H1 (cell line): ENCODE measurements at regions not wholly inside any gene's neighbourhood (a gene's known extent, or its start where the extent isn't known, plus 50 kb on each side); places are given as distances from the start of the nearest gene placed in this dataset.

Experiments used
- CTCF ChIA-PET: fragments of 300-600 bp; sonication (Branson Sonifier 250); formaldehyde crosslinking; loops from one replicate; lab custom pipeline; 2021; ENCODE audit not compliant: partially characterized antibody; lab: Charles Lee
- POLR2A ChIA-PET: fragments of 300-600 bp; sonication (Branson Sonifier 250); formaldehyde crosslinking; loops from one replicate; lab custom pipeline; 2021; ENCODE audit warnings: inconsistent platforms; ENCODE audit not compliant: partially characterized antibody; lab: Charles Lee
- DNase-seq, 2 experiments: peaks; one replicate each; pipeline versions ENCODE4 v3.0.0 to v3.0.0-alpha.2; 2010 to 2022; ENCODE audit warnings: low spot score in 2 of 2, low read depth in 1 of 2, mixed read lengths in 1 of 2
- FAIRE-seq: peaks from 2 replicates; lab custom pipeline; 2011; peaks lifted over from hg19 to GRCh38; lab: Jason Lieb, UNC
- H2AFZ ChIP-seq: 2 replicates; pipeline ENCODE4 v1.8.1; 2012; ENCODE audit warnings: low read length, inconsistent platforms
- H2AK5ac ChIP-seq: 2 replicates; pipeline ENCODE4 v1.6.1; 2013; ENCODE audit warnings: low read depth, low read length
- H2BK120ac ChIP-seq: replicated peaks from 2 replicates; pipeline ENCODE3; 2013; ENCODE audit warnings: low read depth, low read length, inconsistent platforms
- H2BK12ac ChIP-seq: 2 replicates; pipeline ENCODE4 v1.6.1; 2013; ENCODE audit warnings: low read depth, low read length
- H2BK15ac ChIP-seq: 2 replicates; pipeline ENCODE4 v1.6.1; 2013; ENCODE audit warnings: low read length
- H2BK20ac ChIP-seq: 2 replicates; pipeline ENCODE4 v1.6.1; 2013; ENCODE audit warnings: low read length
- H2BK5ac ChIP-seq: 2 replicates; pipeline ENCODE4 v1.6.1; 2013; ENCODE audit warnings: low read depth, low read length
- H3K14ac ChIP-seq: 2 replicates; pipeline ENCODE4 v1.6.1; 2013; ENCODE audit warnings: inconsistent platforms; ENCODE audit not compliant: insufficient read length
- H3K18ac ChIP-seq: 2 replicates; pipeline ENCODE4 v1.6.1; 2013; ENCODE audit warnings: low read length; ENCODE audit errors: extremely low read depth
- H3K23ac ChIP-seq: 2 replicates; pipeline ENCODE4 v1.6.1; 2013; ENCODE audit warnings: inconsistent platforms; ENCODE audit not compliant: insufficient read length
- H3K23me2 ChIP-seq: 2 replicates; pipeline ENCODE4 v1.6.1; 2013; ENCODE audit warnings: low read depth, low read length
- H3K27ac ChIP-seq: 2 replicates; pipeline ENCODE4 v1.6.1; 2011; ENCODE audit warnings: low read depth, low read length, inconsistent platforms
- H3K27me3 ChIP-seq, 4 experiments: replicated peaks in 1 of 4; 1 replicate in 1 of 4; 2 replicates in 3 of 4; pipeline versions ENCODE4 v1.6.1 to v1.8.1; 2011 to 2013; ENCODE audit warnings: low read length in 3 of 4, mild to moderate bottlenecking in 3 of 4, inconsistent platforms in 2 of 4, mixed read lengths in 2 of 4, moderate library complexity in 1 of 4; ENCODE audit not compliant: control insufficient read depth in 3 of 4, insufficient read depth in 3 of 4; ENCODE audit errors: extremely low read depth in 1 of 4
- H3K36me3 ChIP-seq, 4 experiments: 2 replicates each; pipeline versions ENCODE4 v1.6.1 to v1.8.1; 2011 to 2013; ENCODE audit warnings: mild to moderate bottlenecking in 4 of 4, low read length in 3 of 4, moderate library complexity in 2 of 4, control low read depth in 1 of 4, inconsistent platforms in 1 of 4; ENCODE audit not compliant: insufficient read depth in 4 of 4, control insufficient read depth in 2 of 4
- H3K4ac ChIP-seq: replicated peaks from 2 replicates; pipeline ENCODE3; 2013; ENCODE audit warnings: low read length, low read depth, mixed read lengths, inconsistent platforms; ENCODE audit not compliant: insufficient read length
- H3K4me1 ChIP-seq, 4 experiments: replicated peaks in 1 of 4; 1 replicate in 1 of 4; 2 replicates in 3 of 4; pipeline versions ENCODE4 v1.6.1 to v1.8.1; 2011 to 2013; ENCODE audit warnings: low read length in 3 of 4, inconsistent platforms in 2 of 4, mixed read lengths in 1 of 4; ENCODE audit not compliant: insufficient read depth in 4 of 4, control insufficient read depth in 3 of 4
- H3K4me2 ChIP-seq, 2 experiments: 2 replicates each; pipeline versions ENCODE4 v1.6.1 to v1.8.1; 2011 to 2013; ENCODE audit warnings: low read depth in 2 of 2, low read length in 2 of 2, control low read depth in 1 of 2, inconsistent platforms in 1 of 2, mild to moderate bottlenecking in 1 of 2; ENCODE audit not compliant: insufficient read depth in 1 of 2
- H3K4me3 ChIP-seq, 4 experiments: fragments of 200-600, 300-600 bp in 1 of 4; sonication (generic), shearing (Covaris generic), sonication (Bioruptor Twin) in 1 of 4; 2 replicates each; pipeline versions ENCODE4 v1.5.1 to v1.8.1; 2011 to 2016; ENCODE audit warnings: low read length in 4 of 4, low read depth in 3 of 4, control low read depth in 2 of 4, inconsistent platforms in 2 of 4, mild to moderate bottlenecking in 2 of 4, mixed read lengths in 1 of 4, moderate library complexity in 1 of 4; ENCODE audit not compliant: insufficient read depth in 2 of 4; ENCODE audit errors: extremely low read depth in 1 of 4
- H3K56ac ChIP-seq: replicated peaks from 2 replicates; pipeline ENCODE3; 2013; ENCODE audit warnings: low read depth, mild to moderate bottlenecking, mixed read lengths, low read length, inconsistent platforms; ENCODE audit not compliant: insufficient read length
- H3K79me1 ChIP-seq: 2 replicates; pipeline ENCODE4 v1.6.1; 2013; ENCODE audit warnings: low read depth, low read length, control low read depth
- H3K79me2 ChIP-seq, 2 experiments: 2 replicates each; pipeline versions ENCODE4 v1.6.1 to v1.8.1; 2012 to 2013; ENCODE audit warnings: low read length in 2 of 2, mild to moderate bottlenecking in 2 of 2, inconsistent platforms in 1 of 2; ENCODE audit not compliant: insufficient read depth in 2 of 2, control insufficient read depth in 1 of 2
- H3K9ac ChIP-seq, 4 experiments: replicated peaks in 1 of 4; 1 replicate in 1 of 4; 2 replicates in 3 of 4; pipeline versions ENCODE4 v1.6.1 to v1.8.1; 2011 to 2013; ENCODE audit warnings: low read depth in 3 of 4, low read length in 3 of 4, control low read depth in 2 of 4, mild to moderate bottlenecking in 2 of 4, moderate library complexity in 2 of 4, inconsistent platforms in 1 of 4; ENCODE audit errors: extremely low read depth in 1 of 4
- H3K9me3 ChIP-seq, 2 experiments: 2 replicates each; pipeline versions ENCODE4 v1.6.1 to v1.8.1; 2012 to 2013; ENCODE audit warnings: mild to moderate bottlenecking in 2 of 2, moderate library complexity in 2 of 2, control low read depth in 1 of 2, inconsistent platforms in 1 of 2, low read depth in 1 of 2, low read length in 1 of 2, mixed read lengths in 1 of 2; ENCODE audit not compliant: insufficient read depth in 2 of 2
- H4K20me1 ChIP-seq, 2 experiments: replicated peaks in 1 of 2; 2 replicates each; pipeline versions ENCODE3 to v1.8.1; 2011 to 2013; ENCODE audit warnings: inconsistent platforms in 2 of 2, low read length in 2 of 2, mild to moderate bottlenecking in 1 of 2; ENCODE audit not compliant: insufficient read depth in 2 of 2, control insufficient read depth in 1 of 2
- H4K5ac ChIP-seq: 2 replicates; pipeline ENCODE4 v1.6.1; 2013; ENCODE audit warnings: low read length, low read depth, mixed read lengths, inconsistent platforms; ENCODE audit not compliant: insufficient read length
- H4K8ac ChIP-seq: 2 replicates; pipeline ENCODE4 v1.8.0; 2013; ENCODE audit warnings: mild to moderate bottlenecking, moderate library complexity, low read length, inconsistent platforms; ENCODE audit not compliant: insufficient read depth; ENCODE audit errors: extremely low read depth
- H4K91ac ChIP-seq: replicated peaks from 2 replicates; pipeline ENCODE3; 2013; ENCODE audit warnings: low read length, mixed read lengths, inconsistent platforms; ENCODE audit not compliant: insufficient read length
- ATF3 ChIP-seq: IDR thresholded peaks from 2 replicates; pipeline ENCODE4 v1.6.1; 2011; ENCODE audit warnings: low read depth, mild to moderate bottlenecking, low read length; ENCODE audit not compliant: insufficient read depth
- BACH1 ChIP-seq: IDR thresholded peaks from 2 replicates; pipeline ENCODE4 v1.6.1; 2012; ENCODE audit warnings: low read length, improper control_type of control experiment
- BCL11A ChIP-seq, 2 experiments: IDR thresholded peaks; one replicate each; pipeline ENCODE4 v1.6.1; 2011; ENCODE audit warnings: low read depth in 2 of 2, low read length in 2 of 2, mild to moderate bottlenecking in 2 of 2
- BRCA1 ChIP-seq: IDR thresholded peaks from 2 replicates; pipeline ENCODE4 v1.6.1; 2012; ENCODE audit warnings: low read depth, low read length, improper control_type of control experiment
- CBX5 ChIP-seq: fragments of 300-800, 300-1000 bp; sonication (generic); IDR thresholded peaks from 2 replicates; pipeline ENCODE4 v1.7.1; 2016; ENCODE audit warnings: antibody characterized with exemption, low read length, low read depth
- CTBP2 ChIP-seq: IDR thresholded peaks from 2 replicates; pipeline ENCODE4 v1.7.0; 2011; ENCODE audit warnings: borderline replicate concordance, mild to moderate bottlenecking, moderate library complexity, mixed read lengths, low read length; ENCODE audit not compliant: insufficient read depth, insufficient read length
- E2F6 ChIP-seq: IDR thresholded peaks from 2 replicates; pipeline ENCODE4 v1.6.1; 2012; ENCODE audit warnings: inconsistent platforms
- HDAC6 ChIP-seq: IDR thresholded peaks from one replicate; pipeline ENCODE4 v1.7.1; 2012; ENCODE audit warnings: low read depth, mild to moderate bottlenecking, inconsistent platforms, low read length, moderate library complexity
- KDM4A ChIP-seq: IDR thresholded peaks from one replicate; pipeline ENCODE4 v1.7.1; 2012; ENCODE audit warnings: low read depth, mild to moderate bottlenecking, moderate library complexity, low read length, inconsistent platforms; ENCODE audit not compliant: severe bottlenecking
- NRF1 ChIP-seq: IDR thresholded peaks from 2 replicates; pipeline ENCODE4 v1.6.1; 2011; ENCODE audit warnings: mild to moderate bottlenecking, low read depth, low read length, improper control_type of control experiment
- SP1 ChIP-seq: IDR thresholded peaks from 2 replicates; pipeline ENCODE4 v1.6.1; 2011; ENCODE audit warnings: low read depth, low read length
- WGBS, 2 experiments: shearing (Covaris generic) in 1 of 2; methylation state at CpG; one replicate each; pipeline versions ENCODE4 v1.1.6 to v1.1.7; 2013 to 2015; ENCODE audit warnings: low lambda C conversion rate in 2 of 2, mixed read lengths in 2 of 2, inconsistent platforms in 1 of 2, low coverage in 1 of 2, missing lambda C conversion rate in 1 of 2; ENCODE audit not compliant: insufficient replicate concordance in 2 of 2, insufficient coverage in 1 of 2, insufficient read length in 1 of 2; ENCODE audit errors: extremely low coverage in 1 of 2, missing lambda C conversion rate in 1 of 2; 5-methylcytosine and 5-hydroxymethylcytosine counted together
- TF ChIP-seq, protein P1 (sequence below): IDR thresholded peaks from 2 replicates; pipeline ENCODE4 v1.6.1; 2012; ENCODE audit warnings: low read length, inconsistent platforms

- H2BK20ac ChIP-seq: no peak overlapping the region
- no peak overlapping the region for H3K4me2 ChIP-seq
- H3K79me1 ChIP-seq: no peaks in the 10 kb centered on the region
- no peak overlapping the region for H3K14ac ChIP-seq
- CTCF ChIA-PET: interaction anchor here (0.6 to 0.8 kb wide), 2 partner anchors 31 to 560 kb away, joined by 3 read pairs; no protein-coding TSS in a partner anchor
- no peak overlapping the region for H2AFZ ChIP-seq
- no peak overlapping the region for H3K23ac ChIP-seq
- H4K8ac ChIP-seq: no peak overlapping the region
- 88% methylated on average over 1 of the region's 1 CpG; no CpG with 5 or more reads in 1 of the 2 experiments for WGBS, 2 experiments
- no peak overlapping the region for H4K91ac ChIP-seq
- H3K9me3 ChIP-seq: no peaks in the 10 kb centered on the region
- H3K27ac ChIP-seq: no peak overlapping the region
- no peaks in the 10 kb centered on the region for H3K23me2 ChIP-seq
- H3K9ac ChIP-seq: no peak overlapping the region
- H4K5ac ChIP-seq: no peak overlapping the region
- FAIRE-seq (no peak), DNase-seq (no peak)
- no peak overlapping the region for H3K18ac ChIP-seq
- H2BK120ac ChIP-seq: no peak overlapping the region
- H4K20me1 ChIP-seq: no peaks in the 10 kb centered on the region
- POLR2A ChIA-PET: no interaction called here
- peaks cover 0 to under 1% (median 0%) of the 10 kb centered on the region in 4 experiments; a peak in 1 of 7 replicates for H3K4me1 ChIP-seq
- H3K56ac ChIP-seq: no peak overlapping the region
- H2BK12ac ChIP-seq: no peak overlapping the region
- H3K36me3 ChIP-seq: no peaks in the 10 kb centered on the region
- H2BK15ac ChIP-seq: no peak overlapping the region
- H2AK5ac ChIP-seq: no peak overlapping the region
- no peak overlapping the region for H3K4me3 ChIP-seq
- H3K27me3 ChIP-seq: no peaks in the 10 kb centered on the region
- H3K79me2 ChIP-seq: no peaks in the 10 kb centered on the region
- no peak overlapping the region for H2BK5ac ChIP-seq
- H3K4ac ChIP-seq: no peak overlapping the region
- no peak for TF ChIP-seq BACH1
- TF ChIP-seq CBX5: no peak
- no peak for TF ChIP-seq BRCA1
- no peak for TF ChIP-seq E2F6
- TF ChIP-seq NRF1: no peak
- TF ChIP-seq KDM4A: no peak
- TF ChIP-seq SP1: no peak
- no peak for TF ChIP-seq ATF3
- no peak for TF ChIP-seq CTBP2
- no peak for TF ChIP-seq HDAC6
- no peak for TF ChIP-seq BCL11A (IDR thresholded peaks at IDR 0.05; ENCODE audit: low read depth in 2 of 2, low read length in 2 of 2)
- TF ChIP-seq, protein P1, sequence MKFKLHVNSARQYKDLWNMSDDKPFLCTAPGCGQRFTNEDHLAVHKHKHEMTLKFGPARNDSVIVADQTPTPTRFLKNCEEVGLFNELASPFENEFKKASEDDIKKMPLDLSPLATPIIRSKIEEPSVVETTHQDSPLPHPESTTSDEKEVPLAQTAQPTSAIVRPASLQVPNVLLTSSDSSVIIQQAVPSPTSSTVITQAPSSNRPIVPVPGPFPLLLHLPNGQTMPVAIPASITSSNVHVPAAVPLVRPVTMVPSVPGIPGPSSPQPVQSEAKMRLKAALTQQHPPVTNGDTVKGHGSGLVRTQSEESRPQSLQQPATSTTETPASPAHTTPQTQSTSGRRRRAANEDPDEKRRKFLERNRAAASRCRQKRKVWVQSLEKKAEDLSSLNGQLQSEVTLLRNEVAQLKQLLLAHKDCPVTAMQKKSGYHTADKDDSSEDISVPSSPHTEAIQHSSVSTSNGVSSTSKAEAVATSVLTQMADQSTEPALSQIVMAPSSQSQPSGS: no peak
These were observed 246.1 kb downstream of the FSIP2 start for GRCh38 chr2:185984670-185985069.
